ENCODE measurements at regions not wholly inside any gene's neighbourhood (a gene's known extent, or its start where the extent isn't known, plus 50 kb on each side); places are given as distances from the start of the nearest gene placed in this dataset.

- Histone ChIP-seq H3K4me3 (no peak overlapping the region), H3K36me3 (no peaks in the 10 kb centered on the region), H3K27ac (no peak overlapping the region), H3K27me3 (no peaks in the 10 kb centered on the region), H3K9me3 (no peaks in the 10 kb centered on the region), H3K4me1 (no peaks in the 10 kb centered on the region)
- in situ Hi-C loops (cut with MboI; ENCODE audit: low sequenced_read_pairs in 4 of 4) = no loop called here
- TF ChIP-seq CTCF (IDR thresholded peaks at IDR 0.05 in 4 of 5, conservative IDR thresholded peaks at IDR 0.05 in 1 of 5) (no peak), POLR2A (IDR thresholded peaks at IDR 0.05) (no peak)
- DNase-seq (no peak), ATAC-seq (no peak)
- intact Hi-C loops (cut with DNase I; ENCODE audit: low total_unique reads) = no loop called here
Measured at GRCh38 chr12:33251548-33251947, 188.1 kb downstream of the SYT10 start.

GRCh38 chr12:33248364-33248763 is 191.3 kb downstream of the SYT10 start:
- ATAC-seq = no peak
- Histone ChIP-seq H3K27ac (no peak overlapping the region), H3K36me3 (no peaks in the 10 kb centered on the region), H3K27me3 (no peaks in the 10 kb centered on the region), H3K4me3 (no peak overlapping the region), H3K4me1 (no peaks in the 10 kb centered on the region), H3K9me3 (no peaks in the 10 kb centered on the region)
- in situ Hi-C loops (cut with MboI; ENCODE audit: low sequenced_read_pairs in 4 of 4) (no loop called here), intact Hi-C loops (cut with DNase I; ENCODE audit: low total_unique reads) (no loop called here)
- no peak for TF ChIP-seq CTCF (IDR thresholded peaks at IDR 0.05 in 4 of 5, conservative IDR thresholded peaks at IDR 0.05 in 1 of 5)
- TF ChIP-seq POLR2A (IDR thresholded peaks at IDR 0.05) = no peak
- DNase-seq = no peak

- DNase-seq (no peak), ATAC-seq (no peak)
- Histone ChIP-seq H3K36me3 (no peaks in the 10 kb centered on the region), H3K9me3 (no peaks in the 10 kb centered on the region), H3K27me3 (no peaks in the 10 kb centered on the region), H3K4me1 (no peaks in the 10 kb centered on the region), H3K4me3 (no peak overlapping the region), H3K27ac (no peak overlapping the region)
- intact Hi-C loops (cut with DNase I; ENCODE audit: low total_unique reads) (no loop called here), in situ Hi-C loops (cut with MboI; ENCODE audit: low sequenced_read_pairs in 4 of 4) (no loop called here)
- TF ChIP-seq POLR2A (IDR thresholded peaks at IDR 0.05) (no peak), CTCF (IDR thresholded peaks at IDR 0.05 in 4 of 5, conservative IDR thresholded peaks at IDR 0.05 in 1 of 5) (no peak)
Measured at GRCh38 chr12:33247625-33248024, 192.0 kb downstream of the SYT10 start.

GRCh38 chr12:33245434-33245833 is 194.2 kb downstream of the SYT10 start:
- no peak overlapping the region for H3K4me3 ChIP-seq
- no peaks in the 10 kb centered on the region for H3K27me3 ChIP-seq
- TF ChIP-seq POLR2A (IDR thresholded peaks at IDR 0.05) (no peak), CTCF (IDR thresholded peaks at IDR 0.05 in 4 of 5, conservative IDR thresholded peaks at IDR 0.05 in 1 of 5) (no peak)
- ATAC-seq (no peak), DNase-seq (no peak)
- H3K4me1 ChIP-seq = no peaks in the 10 kb centered on the region
- no peak overlapping the region for H3K27ac ChIP-seq
- in situ Hi-C loops (cut with MboI; ENCODE audit: low sequenced_read_pairs in 4 of 4) (no loop called here), intact Hi-C loops (cut with DNase I; ENCODE audit: low total_unique reads) (no loop called here)
- no peaks in the 10 kb centered on the region for H3K9me3 ChIP-seq
- no peaks in the 10 kb centered on the region for H3K36me3 ChIP-seq

- Histone ChIP-seq H3K36me3 (no peaks in the 10 kb centered on the region), H3K9me3 (no peaks in the 10 kb centered on the region), H3K4me1 (no peaks in the 10 kb centered on the region), H3K4me3 (no peak overlapping the region), H3K27ac (no peak overlapping the region), H3K27me3 (no peaks in the 10 kb centered on the region)
- intact Hi-C loops (cut with DNase I; ENCODE audit: low total_unique reads) = no loop called here
- ATAC-seq (no peak), DNase-seq (no peak)
- TF ChIP-seq POLR2A (IDR thresholded peaks at IDR 0.05) (no peak), CTCF (IDR thresholded peaks at IDR 0.05 in 4 of 5, conservative IDR thresholded peaks at IDR 0.05 in 1 of 5) (no peak)
- in situ Hi-C loops (cut with MboI; ENCODE audit: low sequenced_read_pairs in 4 of 4) = no loop called here
Measured at GRCh38 chr12:33226671-33227070, 212.9 kb downstream of the SYT10 start.

Data from gastrocnemius medialis (tissue), 4 donors.